ENCODE measurements at regions not wholly inside any gene's neighbourhood (a gene's known extent, or its start where the extent isn't known, plus 50 kb on each side); places are given as distances from the start of the nearest gene placed in this dataset.
A peak's percentile ranks its signal among the peaks of the same experiment; 100 is the strongest.

GRCh38 chr3:22938739-22939138 is 264.4 kb upstream of the UBE2E2 start:
- H3K9me3 ChIP-seq (replicated peaks; ENCODE audit: control insufficient read depth, low read depth, low read length), result no peaks in the 10 kb centered on the region
- H3K4me1 ChIP-seq (ENCODE audit: control insufficient read depth, insufficient read depth, low read length), result peaks cover 3% of the 10 kb centered on the region
- no CpG with 5 or more reads among the region's 5 CpGs for WGBS (ENCODE audit: insufficient coverage)
- H3K27ac ChIP-seq (ENCODE audit: low read length), result peak overlapping the region; percentile 11
- no peaks in the 10 kb centered on the region for H3K36me3 ChIP-seq (ENCODE audit: control insufficient read depth, insufficient read depth, low read length)
- H3K27me3 ChIP-seq (ENCODE audit: control insufficient read depth, insufficient read depth, low read length), result no peaks in the 10 kb centered on the region
- H3K4me3 ChIP-seq (ENCODE audit: low read length), result no peak overlapping the region
- DNase-seq, result no peak

GRCh38 chr3:22939349-22939748 is 263.8 kb upstream of the UBE2E2 start:
- Histone ChIP-seq H3K27ac (ENCODE audit: low read length) (no peak overlapping the region), H3K36me3 (ENCODE audit: control insufficient read depth, insufficient read depth, low read length) (no peaks in the 10 kb centered on the region), H3K4me3 (ENCODE audit: low read length) (no peak overlapping the region), H3K27me3 (ENCODE audit: control insufficient read depth, insufficient read depth, low read length) (no peaks in the 10 kb centered on the region), H3K4me1 (ENCODE audit: control insufficient read depth, insufficient read depth, low read length) (peaks cover 3% of the 10 kb centered on the region), H3K9me3 (replicated peaks; ENCODE audit: control insufficient read depth, low read depth, low read length) (no peaks in the 10 kb centered on the region)
- DNase-seq, result peak; percentile 82
- WGBS (ENCODE audit: insufficient coverage), result no CpG with 5 or more reads among the region's 2 CpGs

- H3K4me3 ChIP-seq (ENCODE audit: low read length), result no peak overlapping the region
- no peak for DNase-seq
- H3K9me3 ChIP-seq (replicated peaks; ENCODE audit: control insufficient read depth, low read depth, low read length), result no peaks in the 10 kb centered on the region
- no peak overlapping the region for H3K27ac ChIP-seq (ENCODE audit: low read length)
- H3K4me1 ChIP-seq (ENCODE audit: control insufficient read depth, insufficient read depth, low read length), result no peaks in the 10 kb centered on the region
- WGBS (ENCODE audit: insufficient coverage), result 84% methylated on average over 4 of the region's 7 CpGs
- H3K36me3 ChIP-seq (ENCODE audit: control insufficient read depth, insufficient read depth, low read length), result no peaks in the 10 kb centered on the region
- H3K27me3 ChIP-seq (ENCODE audit: control insufficient read depth, insufficient read depth, low read length), result no peaks in the 10 kb centered on the region
These were observed 262.8 kb upstream of the UBE2E2 start for GRCh38 chr3:22940285-22940684.

- H3K27me3 ChIP-seq (ENCODE audit: control insufficient read depth, insufficient read depth, low read length), result no peaks in the 10 kb centered on the region
- H3K27ac ChIP-seq (ENCODE audit: low read length), result no peak overlapping the region
- H3K9me3 ChIP-seq (replicated peaks; ENCODE audit: control insufficient read depth, low read depth, low read length), result no peaks in the 10 kb centered on the region
- no peak for DNase-seq
- H3K36me3 ChIP-seq (ENCODE audit: control insufficient read depth, insufficient read depth, low read length), result no peaks in the 10 kb centered on the region
- H3K4me3 ChIP-seq (ENCODE audit: low read length), result no peak overlapping the region
- no peaks in the 10 kb centered on the region for H3K4me1 ChIP-seq (ENCODE audit: control insufficient read depth, insufficient read depth, low read length)
These were observed 260.1 kb upstream of the UBE2E2 start for GRCh38 chr3:22942981-22943380.

GRCh38 chr3:22947851-22948250 is 255.3 kb upstream of the UBE2E2 start:
- H3K27me3 ChIP-seq (ENCODE audit: control insufficient read depth, insufficient read depth, low read length), result no peaks in the 10 kb centered on the region
- peaks cover 9% of the 10 kb centered on the region for H3K4me1 ChIP-seq (ENCODE audit: control insufficient read depth, insufficient read depth, low read length)
- no peak overlapping the region for H3K4me3 ChIP-seq (ENCODE audit: low read length)
- H3K36me3 ChIP-seq (ENCODE audit: control insufficient read depth, insufficient read depth, low read length), result no peaks in the 10 kb centered on the region
- peaks cover 3% of the 10 kb centered on the region for H3K9me3 ChIP-seq (replicated peaks; ENCODE audit: control insufficient read depth, low read depth, low read length)
- peak overlapping the region; percentile 38 for H3K27ac ChIP-seq (ENCODE audit: low read length)
- peak; percentile 91 for DNase-seq
- 57% methylated on average over 1 of the region's 2 CpGs for WGBS (ENCODE audit: insufficient coverage)

- Histone ChIP-seq H3K9me3 (replicated peaks; ENCODE audit: control insufficient read depth, low read depth, low read length) (peaks cover 4% of the 10 kb centered on the region), H3K4me1 (ENCODE audit: control insufficient read depth, insufficient read depth, low read length) (peaks cover 10% of the 10 kb centered on the region), H3K4me3 (ENCODE audit: low read length) (no peak overlapping the region), H3K27ac (ENCODE audit: low read length) (no peak overlapping the region), H3K27me3 (ENCODE audit: control insufficient read depth, insufficient read depth, low read length) (no peaks in the 10 kb centered on the region), H3K36me3 (ENCODE audit: control insufficient read depth, insufficient read depth, low read length) (no peaks in the 10 kb centered on the region)
- peak; percentile 97 for DNase-seq
These were observed 251.2 kb upstream of the UBE2E2 start for GRCh38 chr3:22951910-22952309.

GRCh38 chr3:22952860-22953259 is 250.3 kb upstream of the UBE2E2 start:
- Histone ChIP-seq H3K4me1 (ENCODE audit: control insufficient read depth, insufficient read depth, low read length) (peaks cover 10% of the 10 kb centered on the region), H3K4me3 (ENCODE audit: low read length) (no peak overlapping the region), H3K27ac (ENCODE audit: low read length) (no peak overlapping the region), H3K36me3 (ENCODE audit: control insufficient read depth, insufficient read depth, low read length) (no peaks in the 10 kb centered on the region), H3K27me3 (ENCODE audit: control insufficient read depth, insufficient read depth, low read length) (no peaks in the 10 kb centered on the region), H3K9me3 (replicated peaks; ENCODE audit: control insufficient read depth, low read depth, low read length) (peaks cover 4% of the 10 kb centered on the region)
- 83% methylated on average over 1 of the region's 3 CpGs for WGBS (ENCODE audit: insufficient coverage)
- no peak for DNase-seq

- 52% methylated on average over 3 of the region's 3 CpGs for WGBS (ENCODE audit: insufficient coverage)
- Histone ChIP-seq H3K36me3 (ENCODE audit: control insufficient read depth, insufficient read depth, low read length) (no peaks in the 10 kb centered on the region), H3K27ac (ENCODE audit: low read length) (no peak overlapping the region), H3K4me1 (ENCODE audit: control insufficient read depth, insufficient read depth, low read length) (peaks cover 3% of the 10 kb centered on the region), H3K9me3 (replicated peaks; ENCODE audit: control insufficient read depth, low read depth, low read length) (no peaks in the 10 kb centered on the region), H3K4me3 (ENCODE audit: low read length) (no peak overlapping the region), H3K27me3 (ENCODE audit: control insufficient read depth, insufficient read depth, low read length) (no peaks in the 10 kb centered on the region)
- DNase-seq, result no peak
These were observed 243.5 kb upstream of the UBE2E2 start for GRCh38 chr3:22959593-22959992.

GRCh38 chr3:22960105-22960984 is 242.8 kb upstream of the UBE2E2 start:
- H3K27ac ChIP-seq (ENCODE audit: low read length), result no peak overlapping the region
- DNase-seq, result peak; percentile 85

GRCh38 chr3:22962244-22962643 is 240.9 kb upstream of the UBE2E2 start:
- H3K4me1 ChIP-seq (ENCODE audit: control insufficient read depth, insufficient read depth, low read length), result peaks cover 3% of the 10 kb centered on the region
- H3K27me3 ChIP-seq (ENCODE audit: control insufficient read depth, insufficient read depth, low read length), result no peaks in the 10 kb centered on the region
- no peaks in the 10 kb centered on the region for H3K9me3 ChIP-seq (replicated peaks; ENCODE audit: control insufficient read depth, low read depth, low read length)
- no peak overlapping the region for H3K27ac ChIP-seq (ENCODE audit: low read length)
- no CpG with 5 or more reads among the region's 3 CpGs for WGBS (ENCODE audit: insufficient coverage)
- no peaks in the 10 kb centered on the region for H3K36me3 ChIP-seq (ENCODE audit: control insufficient read depth, insufficient read depth, low read length)
- DNase-seq, result no peak
- no peak overlapping the region for H3K4me3 ChIP-seq (ENCODE audit: low read length)

More at GRCh38 chr3:22960105-22960984, 242.8 kb upstream of the UBE2E2 start:
- H3K9me3 ChIP-seq (replicated peaks; ENCODE audit: control insufficient read depth, low read depth, low read length), result no peaks in the 10 kb centered on the region
- H3K4me1 ChIP-seq (ENCODE audit: control insufficient read depth, insufficient read depth, low read length), result peaks cover 3% of the 10 kb centered on the region
- no CpG with 5 or more reads among the region's 8 CpGs for WGBS (ENCODE audit: insufficient coverage)
- H3K27me3 ChIP-seq (ENCODE audit: control insufficient read depth, insufficient read depth, low read length), result no peaks in the 10 kb centered on the region
- H3K36me3 ChIP-seq (ENCODE audit: control insufficient read depth, insufficient read depth, low read length), result no peaks in the 10 kb centered on the region
- H3K4me3 ChIP-seq (ENCODE audit: low read length), result no peak overlapping the region

GRCh38 chr3:22966349-22966748 is 236.8 kb upstream of the UBE2E2 start:
- H3K4me3 ChIP-seq (ENCODE audit: low read length), result no peak overlapping the region
- H3K27me3 ChIP-seq (ENCODE audit: control insufficient read depth, insufficient read depth, low read length), result no peaks in the 10 kb centered on the region
- no peaks in the 10 kb centered on the region for H3K36me3 ChIP-seq (ENCODE audit: control insufficient read depth, insufficient read depth, low read length)
- no peaks in the 10 kb centered on the region for H3K9me3 ChIP-seq (replicated peaks; ENCODE audit: control insufficient read depth, low read depth, low read length)
- H3K4me1 ChIP-seq (ENCODE audit: control insufficient read depth, insufficient read depth, low read length), result no peaks in the 10 kb centered on the region
- H3K27ac ChIP-seq (ENCODE audit: low read length), result no peak overlapping the region
- DNase-seq, result no peak
